ENCODE measurements at regions not wholly inside any gene's neighbourhood (a gene's known extent, or its start where the extent isn't known, plus 50 kb on each side); places are given as distances from the start of the nearest gene placed in this dataset.

DNA sequence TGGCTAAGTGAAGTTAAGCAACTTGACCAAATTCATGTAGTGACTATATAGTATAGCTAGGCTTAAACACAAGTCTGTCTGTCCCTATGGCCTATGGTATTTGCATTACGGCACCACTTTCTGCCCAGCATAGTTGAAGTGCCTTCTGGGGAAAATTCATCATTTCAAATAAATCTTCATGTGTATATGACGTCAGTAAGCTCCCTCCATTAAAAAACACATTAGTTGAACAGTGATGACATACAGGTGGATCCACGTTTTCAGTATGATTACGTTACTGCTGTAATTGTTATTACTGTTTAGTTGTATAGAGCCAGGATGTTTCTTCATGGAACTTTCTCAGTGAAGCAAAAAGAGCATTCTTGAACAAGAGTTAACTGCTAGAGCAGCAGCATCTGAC is 96.2 kb downstream of the TENT5A start:
- TF ChIP-seq, protein P1, sequence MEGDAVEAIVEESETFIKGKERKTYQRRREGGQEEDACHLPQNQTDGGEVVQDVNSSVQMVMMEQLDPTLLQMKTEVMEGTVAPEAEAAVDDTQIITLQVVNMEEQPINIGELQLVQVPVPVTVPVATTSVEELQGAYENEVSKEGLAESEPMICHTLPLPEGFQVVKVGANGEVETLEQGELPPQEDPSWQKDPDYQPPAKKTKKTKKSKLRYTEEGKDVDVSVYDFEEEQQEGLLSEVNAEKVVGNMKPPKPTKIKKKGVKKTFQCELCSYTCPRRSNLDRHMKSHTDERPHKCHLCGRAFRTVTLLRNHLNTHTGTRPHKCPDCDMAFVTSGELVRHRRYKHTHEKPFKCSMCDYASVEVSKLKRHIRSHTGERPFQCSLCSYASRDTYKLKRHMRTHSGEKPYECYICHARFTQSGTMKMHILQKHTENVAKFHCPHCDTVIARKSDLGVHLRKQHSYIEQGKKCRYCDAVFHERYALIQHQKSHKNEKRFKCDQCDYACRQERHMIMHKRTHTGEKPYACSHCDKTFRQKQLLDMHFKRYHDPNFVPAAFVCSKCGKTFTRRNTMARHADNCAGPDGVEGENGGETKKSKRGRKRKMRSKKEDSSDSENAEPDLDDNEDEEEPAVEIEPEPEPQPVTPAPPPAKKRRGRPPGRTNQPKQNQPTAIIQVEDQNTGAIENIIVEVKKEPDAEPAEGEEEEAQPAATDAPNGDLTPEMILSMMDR (conservative IDR thresholded peaks at IDR 0.05 in 1 of 2, IDR thresholded peaks at IDR 0.05 in 1 of 2; ENCODE audit: extremely low read depth in 1 of 2, insufficient read depth in 1 of 2, low read depth in 1 of 2, low read length in 2 of 2): no peak
- TF ChIP-seq EZH2 (IDR thresholded peaks at IDR 0.05; ENCODE audit: borderline replicate concordance, low read length): no peak
